ENCODE measurements at regions not wholly inside any gene's neighbourhood (a gene's known extent, or its start where the extent isn't known, plus 50 kb on each side); places are given as distances from the start of the nearest gene placed in this dataset.

DNA sequence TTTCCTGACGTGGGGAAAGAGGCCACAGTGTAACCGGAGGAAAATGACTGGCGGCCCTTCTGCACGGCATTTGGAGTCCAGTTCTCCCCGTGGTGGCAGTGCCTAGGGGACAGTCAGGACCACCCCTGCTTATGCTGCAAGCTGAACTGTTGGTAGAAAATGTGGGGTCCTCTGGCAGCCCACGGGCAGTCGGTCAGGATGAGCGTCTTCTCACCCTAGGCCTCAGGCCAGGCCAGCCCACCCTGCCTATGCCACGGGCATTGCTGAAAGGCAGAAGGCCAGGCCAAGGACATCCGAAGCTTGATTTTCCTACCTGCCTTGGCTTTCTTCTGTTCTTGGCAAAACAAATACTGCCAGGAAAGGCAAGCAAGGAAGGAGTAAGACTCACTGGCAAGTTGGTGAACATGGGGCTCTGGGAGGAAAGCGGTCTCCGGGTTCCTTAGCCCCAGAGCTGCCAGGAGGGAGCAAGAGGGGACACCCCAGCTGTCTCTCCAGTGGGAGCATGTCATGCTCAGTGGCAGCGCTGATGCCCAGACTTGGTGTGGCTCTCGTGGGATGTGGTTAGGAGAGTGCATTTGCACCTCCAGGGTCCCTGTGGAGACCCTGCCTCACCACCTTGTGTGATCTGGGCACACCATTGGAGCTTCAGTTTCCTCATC, 311.6 kb downstream of the QKI start:
- no peak overlapping the region for H3K4me3 ChIP-seq
- no peaks in the 10 kb centered on the region for H3K4me1 ChIP-seq
- no peak for ATAC-seq
- H3K9me3 ChIP-seq, result no peaks in the 10 kb centered on the region
- DNase-seq, result no peak
- no peaks in the 10 kb centered on the region for H3K36me3 ChIP-seq
- TF ChIP-seq CTCF (IDR thresholded peaks at IDR 0.05), result no peak
- no peaks in the 10 kb centered on the region for H3K27me3 ChIP-seq
- intact Hi-C loops (cut with DNase I), result no loop called here
- no peak overlapping the region for H3K27ac ChIP-seq

DNA sequence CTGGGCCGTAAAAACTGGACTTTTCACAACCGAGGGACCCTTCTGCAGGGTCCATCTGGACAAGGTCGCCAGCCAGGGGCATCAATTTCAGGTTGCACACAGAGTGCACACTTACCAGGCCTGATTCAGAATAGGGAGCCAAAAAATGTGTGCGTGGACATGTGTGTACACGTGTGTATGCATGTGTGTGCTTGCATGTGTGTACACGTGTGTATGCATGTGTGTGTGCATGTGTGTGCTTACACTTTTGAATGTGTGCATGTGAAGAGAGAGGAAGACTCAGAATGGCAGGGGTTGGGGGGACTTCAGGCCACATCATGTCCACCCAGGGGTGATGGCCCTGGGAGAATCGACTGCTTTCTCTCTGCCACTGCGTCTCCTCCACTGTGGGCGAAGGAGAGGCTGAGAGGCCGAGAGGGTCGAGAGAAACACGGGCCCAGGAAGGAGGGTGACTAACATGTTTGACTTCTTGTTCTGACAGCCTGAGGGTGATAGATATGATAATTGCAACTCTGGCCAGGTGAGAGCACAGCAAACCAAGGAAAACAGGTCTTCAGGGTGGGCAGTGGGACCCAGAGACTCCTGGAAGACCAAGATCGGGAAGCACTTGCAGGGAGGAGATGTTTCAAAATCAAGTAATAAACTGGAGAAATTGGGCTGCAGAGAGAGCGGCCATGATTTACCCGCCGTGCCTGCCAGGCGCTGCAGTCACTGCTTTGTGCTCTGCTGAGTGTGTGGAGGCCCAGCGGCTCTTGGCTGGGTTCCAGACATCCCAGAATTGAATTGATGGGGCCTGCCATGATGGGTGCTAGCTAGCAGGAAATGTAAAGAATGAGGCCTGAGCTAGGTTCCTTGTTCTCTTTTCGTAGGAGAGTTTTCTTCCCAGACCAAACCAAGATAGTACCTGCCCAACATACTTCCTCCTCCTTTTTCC, 310.8 kb downstream of the QKI start:
- ATAC-seq (no peak), DNase-seq (peak; percentile 33)
- Histone ChIP-seq H3K27ac (no peak overlapping the region), H3K27me3 (no peaks in the 10 kb centered on the region), H3K9me3 (no peaks in the 10 kb centered on the region), H3K4me3 (no peak overlapping the region), H3K4me1 (no peaks in the 10 kb centered on the region), H3K36me3 (no peaks in the 10 kb centered on the region)
- no peak for TF ChIP-seq CTCF (IDR thresholded peaks at IDR 0.05)
- intact Hi-C loops (cut with DNase I), result no loop called here

GRCh38 chr6:163724196-163724595, 309.7 kb downstream of the QKI start:
- peak; percentile 52 for DNase-seq

DNA sequence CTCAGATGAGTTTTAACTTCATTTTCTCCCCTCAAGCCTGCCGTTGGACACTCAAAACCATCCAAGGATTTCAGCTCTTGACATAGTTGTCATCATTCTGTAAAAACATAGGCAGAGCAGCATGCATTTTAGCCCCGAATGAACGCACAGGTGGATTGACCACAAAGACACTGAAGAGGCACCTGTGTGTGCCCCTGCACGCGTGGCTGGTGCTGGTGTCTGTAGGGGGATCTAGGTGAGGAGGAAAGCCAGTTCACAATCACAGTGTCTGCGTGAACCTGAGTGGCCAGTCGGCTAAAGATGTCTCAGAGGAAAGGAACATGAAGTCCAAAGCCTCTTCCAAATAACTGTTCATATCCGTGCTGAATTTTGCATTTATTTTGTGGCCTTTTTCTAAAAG, 309.2 kb downstream of the QKI start:
- no peaks in the 10 kb centered on the region for H3K4me1 ChIP-seq
- H3K4me3 ChIP-seq, result no peak overlapping the region
- no peak overlapping the region for H3K27ac ChIP-seq
- no peaks in the 10 kb centered on the region for H3K36me3 ChIP-seq
- ATAC-seq (no peak), DNase-seq (peak; percentile 44)
- intact Hi-C loops (cut with DNase I), result no loop called here
- TF ChIP-seq CTCF (IDR thresholded peaks at IDR 0.05), result no peak
- H3K9me3 ChIP-seq, result no peaks in the 10 kb centered on the region
- H3K27me3 ChIP-seq, result no peaks in the 10 kb centered on the region

More at GRCh38 chr6:163724196-163724595, 309.7 kb downstream of the QKI start:
- intact Hi-C loops (cut with DNase I), result no loop called here
- Histone ChIP-seq H3K27ac (no peak overlapping the region), H3K4me3 (no peak overlapping the region), H3K27me3 (no peaks in the 10 kb centered on the region), H3K4me1 (no peaks in the 10 kb centered on the region), H3K36me3 (no peaks in the 10 kb centered on the region), H3K9me3 (no peaks in the 10 kb centered on the region)
- no peak for TF ChIP-seq CTCF (IDR thresholded peaks at IDR 0.05)
- ATAC-seq, result no peak

DNA sequence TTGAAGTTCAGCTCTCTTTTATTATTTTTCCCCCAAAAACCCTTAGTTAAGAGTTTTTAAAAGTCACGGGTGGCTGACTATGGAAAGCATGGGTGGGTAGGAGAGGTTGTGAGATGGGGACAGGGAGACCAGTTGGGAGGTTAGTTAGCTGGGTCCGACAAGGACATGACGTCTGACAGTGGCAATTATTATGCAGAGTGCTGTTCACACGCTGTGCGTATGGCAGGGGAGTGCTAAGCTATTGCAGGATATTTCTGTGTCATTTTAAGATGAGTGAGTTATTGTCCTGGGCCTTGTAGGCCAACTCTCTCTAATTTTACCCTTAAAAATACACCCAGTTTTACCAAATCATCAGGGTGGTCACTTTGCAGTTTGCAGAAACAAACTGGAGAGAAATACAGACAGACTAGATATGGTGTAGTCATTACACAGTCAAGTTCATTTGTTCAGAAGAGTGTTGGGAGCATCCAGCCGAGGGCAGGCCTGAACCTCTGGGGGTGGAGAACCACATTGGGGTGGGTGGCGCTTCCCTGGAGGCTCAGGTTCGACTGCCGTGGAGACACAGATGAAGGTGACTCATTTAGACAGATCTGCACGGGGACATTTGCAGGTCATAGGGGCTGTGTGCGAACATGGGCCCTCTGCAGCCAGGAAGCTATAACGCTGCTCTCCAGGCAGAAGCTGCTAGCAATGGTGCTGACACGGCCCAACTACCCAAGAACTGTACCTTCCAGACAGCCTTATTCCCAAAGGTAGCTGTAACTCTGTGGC, 307.6 kb downstream of the QKI start:
- H3K4me3 ChIP-seq, result no peak overlapping the region
- H3K27ac ChIP-seq, result no peak overlapping the region
- H3K27me3 ChIP-seq, result no peaks in the 10 kb centered on the region
- H3K36me3 ChIP-seq, result no peaks in the 10 kb centered on the region
- ATAC-seq, result no peak
- no peak for TF ChIP-seq CTCF (IDR thresholded peaks at IDR 0.05)
- no peaks in the 10 kb centered on the region for H3K4me1 ChIP-seq
- peak; percentile 15 for DNase-seq
- no peaks in the 10 kb centered on the region for H3K9me3 ChIP-seq
- intact Hi-C loops (cut with DNase I), result no loop called here
